ENCODE measurements at regions not wholly inside any gene's neighbourhood (a gene's known extent, or its start where the extent isn't known, plus 50 kb on each side); places are given as distances from the start of the nearest gene placed in this dataset.
"Not testable (repeated sequence)": the region's sequence is repeated elsewhere in the genome, so short reads cannot be mapped to it uniquely, and the experiment has no call there.

GRCh38 chr1:91207691-91208090, 185.9 kb upstream of the ZNF644 start:
- DNase-seq, result not testable (repeated sequence)

GRCh38 chr1:91204150-91204549, 182.3 kb upstream of the ZNF644 start:
- DNase-seq, result not testable (repeated sequence)

- DNase-seq, result no peak
Observed at GRCh38 chr1:91201694-91202093, 179.9 kb upstream of the ZNF644 start.

- DNase-seq, result no peak
Observed at GRCh38 chr1:91201176-91201575, 179.3 kb upstream of the ZNF644 start.

GRCh38 chr1:91200675-91201074, 178.8 kb upstream of the ZNF644 start:
- no peak for DNase-seq

- DNase-seq, result no peak
Observed at GRCh38 chr1:91199988-91200387, 178.2 kb upstream of the ZNF644 start.

GRCh38 chr1:91190996-91191395, 169.2 kb upstream of the ZNF644 start:
- no peak for DNase-seq

- no peak for DNase-seq
Observed at GRCh38 chr1:91189096-91189495, 167.3 kb upstream of the ZNF644 start.

GRCh38 chr1:91182807-91183206, 161.0 kb upstream of the ZNF644 start:
- DNase-seq, result not testable (repeated sequence)

GRCh38 chr1:91176250-91176649, 154.4 kb upstream of the ZNF644 start:
- no peak for DNase-seq

- no peak for DNase-seq
Observed at GRCh38 chr1:91174734-91175133, 152.9 kb upstream of the ZNF644 start.

GRCh38 chr1:91173346-91173890, 151.6 kb upstream of the ZNF644 start:
- peak; percentile 53 for DNase-seq

GRCh38 chr1:91172541-91172940, 150.7 kb upstream of the ZNF644 start:
- peak; percentile 23 for DNase-seq

- DNase-seq, result peak; percentile 57
Observed at GRCh38 chr1:91171898-91172297, 150.1 kb upstream of the ZNF644 start.

- no peak for DNase-seq
Observed at GRCh38 chr1:91170571-91170970, 148.7 kb upstream of the ZNF644 start.

GRCh38 chr1:91166106-91166712, 144.4 kb upstream of the ZNF644 start:
- DNase-seq, result peak; percentile 77

- DNase-seq, result peak; percentile 67
Observed at GRCh38 chr1:91165033-91165654, 143.3 kb upstream of the ZNF644 start.

- no peak for DNase-seq
Observed at GRCh38 chr1:91162613-91163012, 140.8 kb upstream of the ZNF644 start.

GRCh38 chr1:91161749-91162148, 139.9 kb upstream of the ZNF644 start:
- no peak for DNase-seq

GRCh38 chr1:91161166-91161565, 139.3 kb upstream of the ZNF644 start:
- no peak for DNase-seq

- no peak for DNase-seq
Observed at GRCh38 chr1:91160363-91161075, 138.7 kb upstream of the ZNF644 start.

- DNase-seq, result no peak
Observed at GRCh38 chr1:91153341-91153740, 131.5 kb upstream of the ZNF644 start.

GRCh38 chr1:91152331-91152730, 130.5 kb upstream of the ZNF644 start:
- DNase-seq, result no peak
